ENCODE measurements at regions not wholly inside any gene's neighbourhood (a gene's known extent, or its start where the extent isn't known, plus 50 kb on each side); places are given as distances from the start of the nearest gene placed in this dataset.
A peak's percentile ranks its signal among the peaks of the same experiment; 100 is the strongest.

- ChIA-PET CTCF (interaction anchor here (1.1 to 1.2 kb wide), 2 partner anchors 8 to 109 kb away, joined by 3 to 4 read pairs; no protein-coding TSS in a partner anchor), POLR2A (no interaction called here)
- peaks cover 38% of the 10 kb centered on the region for H3K4me1 ChIP-seq
- no peak for TF ChIP-seq POLR2AphosphoS2 (conservative IDR thresholded peaks at IDR 0.05; ENCODE audit: low read length)
- no peak for TF ChIP-seq RARB (CRISPR knock-in tag; IDR thresholded peaks at IDR 0.05)
- no peak for TF ChIP-seq FOSB (CRISPR knock-in tag; IDR thresholded peaks at IDR 0.05)
- no peak for TF ChIP-seq EHF (CRISPR knock-in tag; IDR thresholded peaks at IDR 0.05)
- no peak for TF ChIP-seq BHLHE40 (IDR thresholded peaks at IDR 0.05; ENCODE audit: low read depth, low read length)
- TF ChIP-seq POLR2A (IDR thresholded peaks at IDR 0.05; ENCODE audit: low read length), result no peak
- peak overlapping the region; percentile 33 to 47; a peak in 4 of 6 replicates for H3K27ac ChIP-seq
- FAIRE-seq, result no peak
- WGBS (ENCODE audit: missing lambda C conversion rate), result 81% methylated on average over 1 of the region's 1 CpG
- no peak for DNase-seq (ENCODE audit: low read depth in 1 of 2, low spot score in 1 of 2)
- H3K4me2 ChIP-seq, result no peak overlapping the region
- no peaks in the 10 kb centered on the region for H3K9me3 ChIP-seq
- H3K4me3 ChIP-seq, result no peak overlapping the region
- no peak for ATAC-seq
These were observed 80.2 kb upstream of the SLC38A2 start for GRCh38 chr12:46452776-46453175.

- POLR2A ChIA-PET, result no interaction called here
- ATAC-seq (no peak), DNase-seq (ENCODE audit: low read depth in 1 of 2, low spot score in 1 of 2) (no peak), FAIRE-seq (no peak)
- Histone ChIP-seq H3K9me3 (no peaks in the 10 kb centered on the region), H3K4me3 (no peak overlapping the region), H3K4me1 (peaks cover 38% of the 10 kb centered on the region), H3K4me2 (peak overlapping the region; percentile 6; the same call in 1 of the 3 replicates), H3K27ac (peak overlapping the region; percentile 40 to 47; a peak in 5 of 6 replicates)
- 31% methylated on average over 3 of the region's 3 CpGs for WGBS (ENCODE audit: missing lambda C conversion rate)
- CTCF ChIA-PET, result interaction anchor here (0.8 to 1.2 kb wide), 3 partner anchors 8 to 109 kb away, joined by 3 to 4 read pairs (median 3); no protein-coding TSS in a partner anchor
- no peak for TF ChIP-seq ZC3H11A (IDR thresholded peaks at IDR 0.05)
- TF ChIP-seq HOXA7 (CRISPR knock-in tag; IDR thresholded peaks at IDR 0.05), result no peak
- no peak for TF ChIP-seq NPAS2 (CRISPR knock-in tag; IDR thresholded peaks at IDR 0.05; ENCODE audit: borderline replicate concordance)
- TF ChIP-seq SREBF2 (IDR thresholded peaks at IDR 0.05), result no peak
- no peak for TF ChIP-seq FOSL2 (IDR thresholded peaks at IDR 0.05)
- TF ChIP-seq FOSL2 (CRISPR knock-in tag; IDR thresholded peaks at IDR 0.05), result no peak
- no peak for TF ChIP-seq HDAC2 (IDR thresholded peaks at IDR 0.05)
- TF ChIP-seq CBX2 (IDR thresholded peaks at IDR 0.05; ENCODE audit: borderline replicate concordance, low read depth), result no peak
These were observed 79.6 kb upstream of the SLC38A2 start for GRCh38 chr12:46452061-46452615.

- TF ChIP-seq CBX8 (IDR thresholded peaks at IDR 0.05) (no peak), RAD21 (conservative IDR thresholded peaks at IDR 0.05 in 1 of 2, IDR thresholded peaks at IDR 0.05 in 1 of 2) (no peak), RFX5 (IDR thresholded peaks at IDR 0.05) (no peak), HOXB5 (CRISPR knock-in tag; IDR thresholded peaks at IDR 0.05) (no peak), BHLHE40 (IDR thresholded peaks at IDR 0.05; ENCODE audit: low read depth, low read length) (no peak), HEYL (CRISPR knock-in tag; IDR thresholded peaks at IDR 0.05) (no peak), FOXS1 (CRISPR knock-in tag; IDR thresholded peaks at IDR 0.05) (no peak), FOSB (CRISPR knock-in tag; IDR thresholded peaks at IDR 0.05) (no peak)
- POLR2A ChIA-PET, result no interaction called here
- Histone ChIP-seq H3K4me2 (peak overlapping the region; percentile 6; the same call in 1 of the 3 replicates), H3K27ac (peak overlapping the region; percentile 5 to 17; a peak in 3 of 6 replicates), H3K9me3 (no peaks in the 10 kb centered on the region), H3K4me3 (no peak overlapping the region), H3K4me1 (peaks cover 38% of the 10 kb centered on the region)
- ATAC-seq, result no peak
- FAIRE-seq, result no peak
- CTCF ChIA-PET, result interaction anchor here (0.6 to 0.8 kb wide), 2 partner anchors 73 to 88 kb away, joined by 3 read pairs; no protein-coding TSS in a partner anchor
- WGBS (ENCODE audit: missing lambda C conversion rate), result 74% methylated on average over 5 of the region's 5 CpGs
- no peak for DNase-seq (ENCODE audit: low read depth in 1 of 2, low spot score in 1 of 2)
These were observed 78.9 kb upstream of the SLC38A2 start for GRCh38 chr12:46451276-46452021.

DNA sequence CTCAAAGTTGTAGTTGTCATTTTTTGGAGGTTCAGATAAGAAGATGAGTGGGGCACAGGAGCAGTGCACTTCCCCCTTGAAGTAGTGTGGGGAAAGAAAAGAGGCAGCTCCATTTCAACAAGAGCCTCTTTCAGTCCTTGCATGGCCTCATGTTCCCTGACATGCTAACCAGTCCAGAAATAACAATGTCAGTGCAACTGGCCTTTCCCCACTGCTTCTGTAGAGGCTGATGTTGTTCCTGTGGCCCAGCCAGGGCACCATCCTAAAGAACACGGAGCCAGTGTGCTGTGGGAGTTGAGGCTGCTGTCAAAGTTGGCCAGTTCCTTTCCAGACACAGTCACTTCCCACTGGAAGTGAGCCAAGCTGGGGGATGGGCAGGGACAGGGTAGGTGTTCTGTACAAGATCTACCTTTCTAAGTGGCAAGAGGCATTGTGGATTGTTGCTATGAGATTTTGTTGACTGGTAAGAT is 77.7 kb upstream of the SLC38A2 start:
- DNase-seq (ENCODE audit: low read depth in 1 of 2, low spot score in 1 of 2) (no peak), ATAC-seq (peak in 1 of 2 experiments; percentile 42; a peak in 3 of 6 replicates), FAIRE-seq (no peak)
- CTCF ChIA-PET, result interaction anchor here (0.5 kb wide), 1 partner anchor 325 kb away, joined by 3 read pairs; no protein-coding TSS in a partner anchor
- Histone ChIP-seq H3K9me3 (no peaks in the 10 kb centered on the region), H3K4me3 (no peak overlapping the region), H3K4me2 (peak overlapping the region; percentile 2; the same call in 1 of the 3 replicates), H3K4me1 (peaks cover 40% of the 10 kb centered on the region), H3K27ac (peak overlapping the region; percentile 5 to 17; a peak in 4 of 6 replicates)
- 60% methylated on average over 1 of the region's 1 CpG for WGBS (ENCODE audit: missing lambda C conversion rate)
- POLR2A ChIA-PET, result no interaction called here
- TF ChIP-seq SREBF2 (IDR thresholded peaks at IDR 0.05) (no peak), PBX3 (IDR thresholded peaks at IDR 0.05) (no peak), BCL3 (IDR thresholded peaks at IDR 0.05) (no peak), EHF (CRISPR knock-in tag; IDR thresholded peaks at IDR 0.05) (no peak), ZSCAN20 (CRISPR knock-in tag; IDR thresholded peaks at IDR 0.05) (no peak), NPAS2 (CRISPR knock-in tag; IDR thresholded peaks at IDR 0.05; ENCODE audit: borderline replicate concordance) (no peak), SMC3 (IDR thresholded peaks at IDR 0.05) (no peak), POLR2AphosphoS2 (conservative IDR thresholded peaks at IDR 0.05; ENCODE audit: low read length) (no peak), HEYL (CRISPR knock-in tag; IDR thresholded peaks at IDR 0.05) (no peak), CBX8 (IDR thresholded peaks at IDR 0.05) (no peak)
- TF ChIP-seq, protein P1, sequence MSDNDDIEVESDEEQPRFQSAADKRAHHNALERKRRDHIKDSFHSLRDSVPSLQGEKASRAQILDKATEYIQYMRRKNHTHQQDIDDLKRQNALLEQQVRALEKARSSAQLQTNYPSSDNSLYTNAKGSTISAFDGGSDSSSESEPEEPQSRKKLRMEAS (IDR thresholded peaks at IDR 0.05), result no peak

Data from A549 (cell line).